ENCODE measurements at regions not wholly inside any gene's neighbourhood (a gene's known extent, or its start where the extent isn't known, plus 50 kb on each side); places are given as distances from the start of the nearest gene placed in this dataset.
"Not testable (repeated sequence)": the region's sequence is repeated elsewhere in the genome, so short reads cannot be mapped to it uniquely, and the experiment has no call there.

DNA sequence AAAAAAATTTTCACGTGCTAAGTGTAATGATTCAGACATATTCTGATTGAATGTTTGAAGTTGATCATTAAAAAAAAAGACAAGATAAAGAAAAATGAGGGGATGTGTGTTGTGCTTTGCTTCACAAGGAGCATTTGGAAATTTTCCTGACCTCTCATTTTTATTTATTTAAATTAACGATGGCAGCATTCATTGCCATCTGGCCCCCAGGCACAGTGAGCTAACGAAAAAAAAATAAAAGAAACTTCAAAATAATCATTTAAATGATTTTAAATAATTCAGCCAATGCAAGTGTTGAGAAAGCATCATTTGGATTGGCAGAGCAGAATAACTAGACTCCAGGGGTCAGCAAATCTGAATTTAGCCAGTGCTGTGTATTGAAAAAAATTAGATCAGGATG is 1037.2 kb downstream of the CDH11 start:
- DNase-seq (no peak), ATAC-seq (no peak)
- H3K4me1 ChIP-seq, result no peaks in the 10 kb centered on the region
- 84 to 89% (median 85%) methylated on average over 3 of the region's 3 CpGs for WGBS, 4 donors
- H3K4me3 ChIP-seq, result no peak overlapping the region
- TF ChIP-seq, protein P1, sequence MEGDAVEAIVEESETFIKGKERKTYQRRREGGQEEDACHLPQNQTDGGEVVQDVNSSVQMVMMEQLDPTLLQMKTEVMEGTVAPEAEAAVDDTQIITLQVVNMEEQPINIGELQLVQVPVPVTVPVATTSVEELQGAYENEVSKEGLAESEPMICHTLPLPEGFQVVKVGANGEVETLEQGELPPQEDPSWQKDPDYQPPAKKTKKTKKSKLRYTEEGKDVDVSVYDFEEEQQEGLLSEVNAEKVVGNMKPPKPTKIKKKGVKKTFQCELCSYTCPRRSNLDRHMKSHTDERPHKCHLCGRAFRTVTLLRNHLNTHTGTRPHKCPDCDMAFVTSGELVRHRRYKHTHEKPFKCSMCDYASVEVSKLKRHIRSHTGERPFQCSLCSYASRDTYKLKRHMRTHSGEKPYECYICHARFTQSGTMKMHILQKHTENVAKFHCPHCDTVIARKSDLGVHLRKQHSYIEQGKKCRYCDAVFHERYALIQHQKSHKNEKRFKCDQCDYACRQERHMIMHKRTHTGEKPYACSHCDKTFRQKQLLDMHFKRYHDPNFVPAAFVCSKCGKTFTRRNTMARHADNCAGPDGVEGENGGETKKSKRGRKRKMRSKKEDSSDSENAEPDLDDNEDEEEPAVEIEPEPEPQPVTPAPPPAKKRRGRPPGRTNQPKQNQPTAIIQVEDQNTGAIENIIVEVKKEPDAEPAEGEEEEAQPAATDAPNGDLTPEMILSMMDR (IDR thresholded peaks at IDR 0.05), result no peak
- no peak for TF ChIP-seq POLR2A (IDR thresholded peaks at IDR 0.05)
- no peaks in the 10 kb centered on the region for H3K27me3 ChIP-seq
- no peak overlapping the region for H3K27ac ChIP-seq
- no peaks in the 10 kb centered on the region for H3K36me3 ChIP-seq
- intact Hi-C loops (cut with DNase I), result loop anchor here in 6 of 10 donors (5.0 to 10.0 kb wide), 5 partner anchors 368 to 1033 kb away; no protein-coding TSS in a partner anchor
- H3K9me3 ChIP-seq, result no peaks in the 10 kb centered on the region

DNA sequence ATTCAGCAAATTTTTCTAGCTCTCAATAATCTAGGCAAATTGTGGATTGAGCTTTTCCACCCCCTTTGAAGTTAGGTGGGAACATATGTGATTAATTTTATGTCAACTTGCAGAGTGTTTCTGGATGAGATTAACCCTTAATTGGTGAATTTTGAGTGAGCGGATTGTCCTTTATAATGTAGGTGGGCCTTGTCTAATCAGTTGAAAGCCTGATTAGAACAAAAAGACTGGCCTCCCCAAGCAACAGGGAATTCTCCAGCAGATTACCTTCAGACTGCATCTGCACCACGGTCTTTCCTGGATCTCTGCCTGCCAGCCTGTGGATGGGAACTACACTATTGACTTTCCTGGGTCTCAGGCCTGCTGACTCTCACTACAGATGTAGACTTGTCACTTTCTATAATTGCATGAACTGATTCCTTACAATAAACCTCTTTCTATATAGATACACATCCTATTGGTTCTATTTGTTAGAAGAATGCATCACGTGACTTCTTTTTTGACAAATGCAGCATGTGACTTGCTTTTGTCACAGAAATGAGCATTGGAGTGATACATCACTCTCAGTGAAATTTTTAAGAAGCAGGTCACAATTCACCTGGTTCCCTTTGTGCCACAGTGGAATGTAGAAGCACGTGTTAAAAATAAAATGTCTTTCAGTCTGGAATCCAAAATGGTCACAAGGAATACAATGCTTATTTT is 1038.3 kb downstream of the CDH11 start:
- DNase-seq, result no peak
- intact Hi-C loops (cut with DNase I), result loop anchor here in 3 of 10 donors (10.0 kb wide), 1 partner anchor 1031 kb away; no protein-coding TSS in a partner anchor
- WGBS, 4 donors, result 75 to 83% (median 80%) methylated on average over 4 of the region's 4 CpGs
- no peaks in the 10 kb centered on the region for H3K27me3 ChIP-seq
- H3K27ac ChIP-seq, result no peak overlapping the region
- no peaks in the 10 kb centered on the region for H3K4me1 ChIP-seq
- H3K36me3 ChIP-seq, result no peaks in the 10 kb centered on the region
- H3K4me3 ChIP-seq, result no peak overlapping the region
- H3K9me3 ChIP-seq, result no peaks in the 10 kb centered on the region
- TF ChIP-seq, protein P1 (IDR thresholded peaks at IDR 0.05), result no peak
- no peak for TF ChIP-seq POLR2A (IDR thresholded peaks at IDR 0.05)
- no peak for ATAC-seq

DNA sequence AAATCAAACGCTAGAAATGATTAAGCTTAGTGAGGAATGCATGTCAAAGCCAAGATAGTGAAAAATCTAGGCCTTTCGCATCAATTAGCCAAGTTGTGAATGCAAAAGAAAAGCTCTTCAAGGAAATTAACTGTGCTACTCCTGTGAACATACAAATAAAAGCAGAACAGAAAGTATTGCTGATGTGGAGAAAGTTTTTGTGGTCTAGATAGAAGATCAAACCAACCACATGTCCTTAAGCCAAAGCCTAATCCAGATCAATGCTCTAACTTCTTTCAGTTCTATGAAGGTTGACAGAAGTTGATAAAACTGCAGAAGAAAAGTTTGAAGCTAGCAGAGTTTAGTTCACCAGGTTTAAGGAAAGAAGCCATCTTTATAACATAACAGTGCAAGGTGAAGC is 1044.6 kb downstream of the CDH11 start:
- H3K36me3 ChIP-seq, result no peaks in the 10 kb centered on the region
- no peak overlapping the region for H3K4me3 ChIP-seq
- H3K9me3 ChIP-seq, result no peaks in the 10 kb centered on the region
- 90 to 96% (median 92%) methylated on average over 2 of the region's 2 CpGs for WGBS, 4 donors
- H3K27me3 ChIP-seq, result no peaks in the 10 kb centered on the region
- H3K4me1 ChIP-seq, result no peaks in the 10 kb centered on the region
- intact Hi-C loops (cut with DNase I), result no loop called here
- DNase-seq, result no peak
- no peak for TF ChIP-seq POLR2A (IDR thresholded peaks at IDR 0.05)
- TF ChIP-seq, protein P1 (IDR thresholded peaks at IDR 0.05), result no peak
- ATAC-seq, result no peak
- H3K27ac ChIP-seq, result no peak overlapping the region

DNA sequence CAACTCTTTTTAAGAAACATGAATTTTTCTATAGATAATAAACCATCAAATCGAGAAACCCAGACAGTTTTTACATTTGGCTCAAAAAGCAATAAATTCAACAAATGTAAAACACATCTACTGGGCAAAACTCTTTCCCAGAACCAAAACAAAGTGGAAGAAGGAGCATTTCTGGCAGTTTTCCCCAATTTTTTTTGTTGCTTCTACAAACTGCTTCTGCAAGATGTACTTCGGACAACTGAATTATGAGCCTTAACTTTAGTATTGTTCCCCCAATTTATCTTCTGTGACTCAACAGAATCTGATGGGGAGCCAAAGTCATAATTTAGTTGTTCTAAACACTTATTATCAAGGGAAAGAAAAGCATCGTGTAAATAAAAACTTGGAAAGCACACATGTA is 1047.2 kb downstream of the CDH11 start:
- Histone ChIP-seq H3K27ac (no peak overlapping the region), H3K27me3 (no peaks in the 10 kb centered on the region), H3K4me3 (no peak overlapping the region), H3K4me1 (no peaks in the 10 kb centered on the region), H3K9me3 (no peaks in the 10 kb centered on the region), H3K36me3 (no peaks in the 10 kb centered on the region)
- no peak for TF ChIP-seq POLR2A (IDR thresholded peaks at IDR 0.05)
- TF ChIP-seq, protein P1 (IDR thresholded peaks at IDR 0.05), result no peak
- ATAC-seq (no peak), DNase-seq (no peak)
- intact Hi-C loops (cut with DNase I), result no loop called here
- WGBS, 4 donors, result 66 to 76% (median 72%) methylated on average over 3 of the region's 3 CpGs

DNA sequence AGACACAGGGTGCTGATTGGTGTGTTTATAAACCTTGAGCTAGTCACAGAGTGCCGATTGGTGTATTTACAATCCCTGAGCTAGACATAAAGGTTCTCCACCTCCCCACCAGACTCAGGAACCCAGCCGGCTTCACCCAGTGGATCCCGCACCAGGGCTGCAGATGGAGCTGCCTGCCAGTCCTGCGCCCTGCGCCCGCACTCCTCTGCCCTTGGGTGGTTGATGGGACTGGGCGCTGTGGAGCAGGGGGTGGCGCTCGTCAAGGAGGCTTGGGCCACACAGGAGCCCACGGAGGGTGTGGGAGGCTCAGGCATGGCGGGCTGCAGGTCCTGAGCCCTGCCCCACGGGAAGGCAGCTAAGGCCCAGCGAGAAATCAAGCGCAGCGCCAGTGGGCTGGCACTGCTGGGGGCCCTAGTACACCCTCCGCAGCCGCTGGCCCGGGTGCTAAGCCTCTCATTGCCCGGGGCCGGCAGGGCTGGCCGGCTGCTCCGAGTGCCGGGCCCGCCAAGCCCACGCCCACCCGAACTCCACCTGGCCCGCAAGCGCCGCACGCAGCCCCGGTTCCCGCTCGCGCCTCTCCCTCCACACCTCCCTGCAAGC is 1049.6 kb downstream of the CDH11 start:
- H3K27ac ChIP-seq; H3K4me3 ChIP-seq; intact Hi-C loops (cut with DNase I); H3K27me3 ChIP-seq; H3K36me3 ChIP-seq; DNase-seq; H3K9me3 ChIP-seq; H3K4me1 ChIP-seq; ATAC-seq: not testable (repeated sequence)
- WGBS, 4 donors, result 94 to 98% (median 96%) methylated on average over 18 to 34 of the region's 34 CpGs
